22Rv1 (cell line): ENCODE measurements at regions not wholly inside any gene's neighbourhood (a gene's known extent, or its start where the extent isn't known, plus 50 kb on each side); places are given as distances from the start of the nearest gene placed in this dataset.

ENCODE experiments used
- H3K27ac ChIP-seq: fragments of 450-650 bp; 2 replicates; pipeline ENCODE4 v1.5.1; 2017
- ZFX ChIP-seq: fragments of 450-650 bp; IDR thresholded peaks from 2 replicates; pipeline ENCODE4 v1.6.1; 2017; ENCODE audit warnings: antibody characterized with exemption, borderline replicate concordance
- TF ChIP-seq, protein P1 (sequence below): fragments of 450-650 bp; IDR thresholded peaks from 2 replicates; pipeline ENCODE4 v1.5.1; 2017; ENCODE audit warnings: mild to moderate bottlenecking

DNA sequence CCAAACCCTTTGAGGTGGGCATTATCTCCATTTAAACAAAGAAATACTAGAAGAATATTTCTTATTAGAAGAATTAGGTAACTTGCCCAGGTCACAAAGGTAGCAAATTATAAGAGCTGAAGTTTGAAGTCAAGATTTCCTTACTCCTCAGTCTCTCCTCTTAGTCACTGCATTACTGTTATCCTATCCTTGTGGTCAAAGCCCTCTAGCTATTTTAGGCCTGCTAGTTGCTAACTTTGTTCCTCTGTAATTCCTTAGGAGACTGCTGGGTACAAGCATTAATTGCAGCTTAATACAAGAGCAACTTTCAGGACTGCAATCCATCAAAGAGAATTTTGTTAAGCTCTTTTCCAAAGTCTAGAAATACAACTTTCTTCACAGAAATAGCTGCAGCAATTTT lies 528.2 kb downstream of the ZIC1 start:
- TF ChIP-seq, protein P1, sequence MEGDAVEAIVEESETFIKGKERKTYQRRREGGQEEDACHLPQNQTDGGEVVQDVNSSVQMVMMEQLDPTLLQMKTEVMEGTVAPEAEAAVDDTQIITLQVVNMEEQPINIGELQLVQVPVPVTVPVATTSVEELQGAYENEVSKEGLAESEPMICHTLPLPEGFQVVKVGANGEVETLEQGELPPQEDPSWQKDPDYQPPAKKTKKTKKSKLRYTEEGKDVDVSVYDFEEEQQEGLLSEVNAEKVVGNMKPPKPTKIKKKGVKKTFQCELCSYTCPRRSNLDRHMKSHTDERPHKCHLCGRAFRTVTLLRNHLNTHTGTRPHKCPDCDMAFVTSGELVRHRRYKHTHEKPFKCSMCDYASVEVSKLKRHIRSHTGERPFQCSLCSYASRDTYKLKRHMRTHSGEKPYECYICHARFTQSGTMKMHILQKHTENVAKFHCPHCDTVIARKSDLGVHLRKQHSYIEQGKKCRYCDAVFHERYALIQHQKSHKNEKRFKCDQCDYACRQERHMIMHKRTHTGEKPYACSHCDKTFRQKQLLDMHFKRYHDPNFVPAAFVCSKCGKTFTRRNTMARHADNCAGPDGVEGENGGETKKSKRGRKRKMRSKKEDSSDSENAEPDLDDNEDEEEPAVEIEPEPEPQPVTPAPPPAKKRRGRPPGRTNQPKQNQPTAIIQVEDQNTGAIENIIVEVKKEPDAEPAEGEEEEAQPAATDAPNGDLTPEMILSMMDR = no peak
- TF ChIP-seq ZFX = no peak
- no peak overlapping the region for H3K27ac ChIP-seq

DNA sequence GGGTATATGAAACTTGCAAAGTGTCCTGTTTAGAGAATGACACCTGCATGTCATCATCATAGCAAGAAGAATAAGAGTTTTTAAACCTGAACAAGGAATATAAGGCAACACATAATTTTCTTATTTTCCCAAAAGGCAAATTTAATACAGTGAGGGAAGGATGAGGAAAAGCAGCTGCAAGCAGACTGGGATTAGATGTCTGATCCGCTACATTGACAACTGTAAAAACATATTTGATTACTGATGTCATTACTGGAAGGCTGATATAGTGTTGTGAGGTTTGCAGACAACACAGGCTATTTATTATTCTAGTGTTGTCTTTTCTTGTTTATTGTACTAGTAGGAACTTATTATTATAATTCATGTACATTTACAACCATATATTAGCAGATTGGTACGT lies 528.7 kb downstream of the ZIC1 start:
- no peak overlapping the region for H3K27ac ChIP-seq
- TF ChIP-seq, protein P1 = no peak
- no peak for TF ChIP-seq ZFX

DNA sequence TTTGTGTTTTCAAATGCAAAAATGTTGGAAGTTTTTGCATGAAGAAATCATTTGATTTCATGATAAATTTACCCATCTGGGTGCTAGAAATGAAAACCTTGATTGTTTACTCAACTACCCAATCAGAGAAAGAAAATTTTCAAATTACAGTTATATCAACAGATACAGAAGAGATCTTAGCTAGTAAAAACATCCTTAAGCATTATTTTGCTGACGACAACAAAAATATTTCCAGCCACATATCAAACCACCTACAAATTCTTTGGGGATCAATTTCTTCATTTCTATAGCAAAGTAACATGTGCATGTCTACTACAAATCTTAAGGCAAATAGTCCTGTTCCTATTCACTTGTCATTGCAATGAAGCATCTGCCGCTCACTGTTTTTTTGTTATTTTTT lies 530.3 kb downstream of the ZIC1 start:
- no peak for TF ChIP-seq ZFX
- TF ChIP-seq, protein P1 = no peak
- no peak overlapping the region for H3K27ac ChIP-seq

DNA sequence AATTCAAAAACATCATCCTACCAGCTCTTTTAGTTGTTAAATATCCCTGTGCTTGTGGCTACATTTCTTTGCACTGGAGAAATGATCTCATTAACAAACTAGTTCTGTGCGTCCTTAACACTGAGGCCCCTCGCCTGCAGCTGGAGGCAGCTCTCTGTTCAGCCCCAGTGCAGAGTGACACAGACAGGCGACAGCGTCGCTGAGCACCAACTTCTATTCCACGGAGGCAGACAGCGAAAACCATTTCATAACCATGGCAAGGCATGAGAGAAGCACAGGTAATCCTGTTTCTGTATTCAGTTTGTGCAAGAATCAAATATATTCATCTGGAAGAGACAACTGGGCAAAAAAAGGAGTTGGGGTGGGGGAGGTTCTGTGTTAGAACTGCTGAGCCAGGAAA lies 530.7 kb downstream of the ZIC1 start:
- TF ChIP-seq, protein P1 = no peak
- H3K27ac ChIP-seq = no peak overlapping the region

DNA sequence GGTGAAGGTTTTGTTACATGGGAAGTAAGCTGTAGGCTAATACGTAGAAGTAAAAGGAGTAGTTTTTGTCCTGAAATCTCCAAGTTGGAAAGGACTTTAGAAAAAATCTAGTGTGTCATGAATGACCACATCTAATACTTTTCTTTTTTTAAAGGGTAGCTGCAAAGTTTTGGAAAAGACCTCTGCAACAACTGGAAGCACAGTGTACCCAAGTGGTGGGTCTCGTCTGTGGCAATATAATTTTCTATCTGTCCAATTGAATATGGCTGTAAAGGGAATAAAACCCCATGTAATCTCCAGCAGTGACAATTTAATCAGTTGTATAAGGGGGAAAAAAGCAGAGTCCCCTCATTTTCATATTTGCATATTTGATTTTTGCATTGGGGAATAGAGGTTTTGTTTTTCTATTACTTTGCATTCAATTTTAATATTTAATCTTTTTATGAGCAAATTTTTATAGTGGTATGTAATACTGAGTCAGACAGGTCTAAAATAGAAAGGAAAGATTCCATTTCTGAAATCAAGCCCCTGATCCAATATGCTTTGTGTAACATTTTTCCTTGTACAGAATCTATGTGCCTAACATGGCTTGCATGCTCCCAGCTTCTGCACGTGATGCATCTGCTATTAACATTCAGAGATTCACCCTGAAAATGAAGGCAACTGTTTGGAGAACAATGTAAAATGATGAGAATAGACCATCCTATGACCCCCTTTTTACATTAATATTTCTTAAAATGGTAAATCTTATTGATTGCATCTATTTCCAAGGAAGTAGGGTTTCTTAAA lies 531.4 kb downstream of the ZIC1 start:
- TF ChIP-seq ZFX = no peak
- TF ChIP-seq, protein P1 = no peak
- H3K27ac ChIP-seq = no peak overlapping the region

DNA sequence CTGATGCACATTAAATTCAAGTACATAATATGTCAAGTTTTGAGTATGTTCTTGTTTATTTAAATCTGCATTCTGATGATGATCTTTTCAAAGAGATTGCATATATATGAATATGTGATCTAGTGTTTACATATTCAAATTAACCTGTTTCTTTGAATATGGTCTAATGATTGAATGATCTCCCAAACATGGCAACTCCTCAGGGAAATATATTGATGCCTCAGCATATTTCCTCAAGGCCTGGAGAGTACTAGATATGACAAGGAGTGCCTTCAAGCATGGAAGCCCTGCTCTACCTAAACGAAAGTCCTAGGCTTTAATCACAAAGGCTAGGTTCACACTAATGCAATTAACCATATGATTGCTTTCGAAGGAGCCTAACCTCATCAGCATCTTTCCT lies 532.8 kb downstream of the ZIC1 start:
- H3K27ac ChIP-seq = no peak overlapping the region
- TF ChIP-seq, protein P1 = no peak

DNA sequence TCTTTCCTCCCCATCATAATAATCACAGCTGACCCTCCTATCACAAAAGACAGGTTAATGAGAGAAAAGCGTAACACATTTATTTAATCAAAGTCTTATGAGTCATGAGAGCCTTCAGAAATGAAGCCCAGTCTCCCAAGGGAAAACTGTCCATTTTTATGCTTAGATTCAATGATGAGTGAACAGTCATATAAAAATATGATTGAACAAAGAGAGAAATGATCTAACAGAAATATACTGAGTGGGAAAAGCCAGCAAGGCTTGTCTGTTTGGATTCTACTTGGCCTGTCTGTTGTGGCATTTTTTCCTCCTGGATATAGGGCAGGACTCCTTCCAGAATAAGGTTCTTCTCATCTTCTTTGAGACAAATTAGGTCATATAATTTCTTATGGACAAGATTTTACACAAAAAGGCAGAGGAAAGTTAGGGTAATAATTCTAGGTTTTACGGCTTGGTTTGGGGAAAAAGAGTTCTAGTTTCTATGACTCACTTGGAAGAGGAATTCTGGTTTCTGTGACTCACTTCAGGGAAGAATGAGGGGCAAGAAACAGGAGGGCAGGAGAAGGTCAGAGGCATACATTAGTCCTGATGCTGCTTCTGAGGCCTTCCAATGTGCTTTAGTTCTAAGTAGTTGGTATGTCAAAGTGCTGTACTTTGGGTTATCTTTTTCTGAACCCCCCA lies 534.2 kb downstream of the ZIC1 start:
- no peak overlapping the region for H3K27ac ChIP-seq
- TF ChIP-seq, protein P1 = no peak
- no peak for TF ChIP-seq ZFX
